ENCODE measurements at regions not wholly inside any gene's neighbourhood (a gene's known extent, or its start where the extent isn't known, plus 50 kb on each side); places are given as distances from the start of the nearest gene placed in this dataset.

DNA sequence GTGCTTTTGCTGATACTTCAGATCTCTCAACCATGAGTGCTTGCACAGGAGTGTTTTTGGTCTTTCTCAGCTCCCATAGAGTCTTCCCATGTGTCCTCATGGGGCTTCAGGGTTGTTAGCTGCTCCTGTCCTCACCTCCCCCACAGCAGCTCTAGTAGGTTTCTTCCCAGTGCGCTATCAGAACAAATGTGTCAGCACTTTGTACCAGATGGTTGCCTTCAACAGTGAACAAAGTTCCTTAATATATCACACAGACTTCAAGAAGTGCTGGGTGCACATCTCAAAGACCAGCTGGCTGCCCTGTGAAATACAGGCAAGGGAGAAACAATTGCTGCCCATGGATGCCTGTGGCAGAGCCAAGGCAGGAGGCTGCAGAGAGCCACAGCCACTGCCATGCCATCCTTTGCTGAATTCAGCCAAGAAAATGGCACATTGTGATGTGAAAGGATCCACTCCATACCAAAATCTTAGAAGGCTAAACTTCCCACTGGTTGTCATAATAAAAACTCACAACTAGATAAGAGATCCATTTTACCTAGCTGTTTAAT, 471.3 kb downstream of the C6orf118 start:
- no peak overlapping the region for H3K27ac ChIP-seq (ENCODE audit: control insufficient read depth, insufficient read depth, low read length)
- no peaks in the 10 kb centered on the region for H3K9me3 ChIP-seq (ENCODE audit: control insufficient read depth, low read depth, low read length)
- H3K27me3 ChIP-seq (ENCODE audit: control insufficient read depth, extremely low read depth, insufficient read depth, low read length), result no peaks in the 10 kb centered on the region
- H3K9me1 ChIP-seq (ENCODE audit: control insufficient read depth, extremely low read depth, insufficient read depth, low read length), result no peaks in the 10 kb centered on the region
- dilution Hi-C loops (cut with MboI; ENCODE audit: extremely low pct_ligation_motif_present, low sequenced_read_pairs), result no loop called here
- DNase-seq (ENCODE audit: low read depth, low spot score) (no peak), FAIRE-seq (no peak)
- H3K4me2 ChIP-seq (ENCODE audit: control insufficient read depth, extremely low read depth, insufficient read depth, low read depth, low read length), result no peak overlapping the region
- H3K4me1 ChIP-seq (ENCODE audit: control insufficient read depth, extremely low read depth, insufficient read depth, low read length), result no peaks in the 10 kb centered on the region
- no peak overlapping the region for H3K4me3 ChIP-seq (ENCODE audit: control insufficient read depth in 2 of 3, extremely low read depth in 1 of 3, insufficient read depth in 2 of 3, low read depth in 1 of 3, low read length in 3 of 3)
- H2AFZ ChIP-seq (ENCODE audit: control insufficient read depth, low read length), result no peak overlapping the region
- H3K36me3 ChIP-seq (ENCODE audit: control insufficient read depth in 2 of 2, extremely low read depth in 1 of 2, insufficient read depth in 2 of 2, low read length in 2 of 2), result no peaks in the 10 kb centered on the region
- TF ChIP-seq CTCF (optimal IDR thresholded peaks at IDR 0.05 in 1 of 3, IDR thresholded peaks at IDR 0.05 in 1 of 3, conservative IDR thresholded peaks at IDR 0.05 in 1 of 3; ENCODE audit: extremely low read depth in 1 of 3, insufficient read depth in 2 of 3, low read length in 3 of 3) (no peak), EZH2 (IDR thresholded peaks at IDR 0.05; ENCODE audit: low read length) (no peak)
- H3K9ac ChIP-seq (ENCODE audit: control insufficient read depth, extremely low read depth, insufficient read depth, low read length), result no peak overlapping the region
- H4K20me1 ChIP-seq (ENCODE audit: control insufficient read depth, extremely low read depth, insufficient read depth, low read length), result no peaks in the 10 kb centered on the region
- H3K79me2 ChIP-seq (ENCODE audit: control insufficient read depth, insufficient read depth, low read length), result no peaks in the 10 kb centered on the region

DNA sequence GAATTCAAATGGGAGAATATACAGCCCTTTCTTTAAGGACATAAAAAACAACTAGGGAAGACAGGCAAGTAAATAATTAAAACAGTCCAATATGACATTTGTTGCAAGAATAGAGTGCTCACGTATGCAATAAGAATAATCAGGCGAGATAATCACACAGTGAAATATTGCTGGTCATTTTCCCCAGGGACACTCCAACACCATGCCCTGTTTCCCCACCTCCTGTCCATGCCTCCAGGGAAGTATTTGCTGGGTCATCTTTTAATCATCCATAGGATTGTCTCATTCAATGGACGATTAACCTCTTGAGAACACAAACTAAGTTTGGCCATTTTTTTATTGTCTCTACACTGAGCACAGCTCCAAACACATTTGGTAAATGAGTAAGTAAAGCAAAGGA, 472.9 kb downstream of the C6orf118 start:
- TF ChIP-seq CTCF (optimal IDR thresholded peaks at IDR 0.05 in 1 of 3, IDR thresholded peaks at IDR 0.05 in 1 of 3, conservative IDR thresholded peaks at IDR 0.05 in 1 of 3; ENCODE audit: extremely low read depth in 1 of 3, insufficient read depth in 2 of 3, low read length in 3 of 3), result no peak
- TF ChIP-seq EZH2 (IDR thresholded peaks at IDR 0.05; ENCODE audit: low read length), result no peak
- no peak overlapping the region for H3K4me3 ChIP-seq (ENCODE audit: control insufficient read depth in 2 of 3, extremely low read depth in 1 of 3, insufficient read depth in 2 of 3, low read depth in 1 of 3, low read length in 3 of 3)
- no peaks in the 10 kb centered on the region for H4K20me1 ChIP-seq (ENCODE audit: control insufficient read depth, extremely low read depth, insufficient read depth, low read length)
- no peak overlapping the region for H3K27ac ChIP-seq (ENCODE audit: control insufficient read depth, insufficient read depth, low read length)
- no peak overlapping the region for H3K4me2 ChIP-seq (ENCODE audit: control insufficient read depth, extremely low read depth, insufficient read depth, low read depth, low read length)
- no peaks in the 10 kb centered on the region for H3K27me3 ChIP-seq (ENCODE audit: control insufficient read depth, extremely low read depth, insufficient read depth, low read length)
- DNase-seq (ENCODE audit: low read depth, low spot score), result no peak
- dilution Hi-C loops (cut with MboI; ENCODE audit: extremely low pct_ligation_motif_present, low sequenced_read_pairs), result no loop called here
- no peak overlapping the region for H2AFZ ChIP-seq (ENCODE audit: control insufficient read depth, low read length)
- no peak for FAIRE-seq
- no peaks in the 10 kb centered on the region for H3K79me2 ChIP-seq (ENCODE audit: control insufficient read depth, insufficient read depth, low read length)
- no peaks in the 10 kb centered on the region for H3K9me1 ChIP-seq (ENCODE audit: control insufficient read depth, extremely low read depth, insufficient read depth, low read length)
- no peaks in the 10 kb centered on the region for H3K4me1 ChIP-seq (ENCODE audit: control insufficient read depth, extremely low read depth, insufficient read depth, low read length)
- no peak overlapping the region for H3K9ac ChIP-seq (ENCODE audit: control insufficient read depth, extremely low read depth, insufficient read depth, low read length)
- H3K9me3 ChIP-seq (ENCODE audit: control insufficient read depth, low read depth, low read length), result no peaks in the 10 kb centered on the region
- no peaks in the 10 kb centered on the region for H3K36me3 ChIP-seq (ENCODE audit: control insufficient read depth in 2 of 2, extremely low read depth in 1 of 2, insufficient read depth in 2 of 2, low read length in 2 of 2)

Data from keratinocyte (primary cell).